Fibroblast of lung (primary cell): ENCODE measurements at regions not wholly inside any gene's neighbourhood (a gene's known extent, or its start where the extent isn't known, plus 50 kb on each side); places are given as distances from the start of the nearest gene placed in this dataset.

ENCODE experiments used
- DNase-seq, 2 donors: peaks; one replicate each; pipeline versions ENCODE4 v3.0.0 to v3.0.0-alpha.2; 2010; ENCODE audit warnings: low read depth in 2 of 2
- H2AFZ ChIP-seq: 2 replicates; pipeline ENCODE4 v1.5.1; 2012; ENCODE audit warnings: low read length, control low read depth, inconsistent platforms
- H3K27ac ChIP-seq: 2 replicates; pipeline ENCODE4 v1.5.1; 2011; ENCODE audit warnings: low read length, control low read depth; ENCODE audit not compliant: insufficient read depth
- H3K27me3 ChIP-seq: 2 replicates; pipeline ENCODE4 v1.5.1; 2011; ENCODE audit warnings: mild to moderate bottlenecking, low read length; ENCODE audit not compliant: control insufficient read depth, insufficient read depth
- H3K36me3 ChIP-seq: 2 replicates; pipeline ENCODE4 v1.5.1; 2011; ENCODE audit warnings: low read length; ENCODE audit not compliant: control insufficient read depth, insufficient read depth
- H3K4me1 ChIP-seq: 2 replicates; pipeline ENCODE4 v1.5.1; 2011; ENCODE audit warnings: low read length; ENCODE audit not compliant: control insufficient read depth, insufficient read depth; ENCODE audit errors: extremely low read depth
- H3K4me2 ChIP-seq: 2 replicates; pipeline ENCODE4 v1.5.1; 2011; ENCODE audit warnings: low read length, control low read depth; ENCODE audit not compliant: insufficient read depth; ENCODE audit errors: extremely low read depth
- H3K4me3 ChIP-seq, 4 experiments: fragments of 200-600 bp in 1 of 4; sonication (generic) in 1 of 4; replicated peaks in 1 of 4; 2 replicates each; pipeline ENCODE4 v1.5.1; 2011 to 2016; ENCODE audit warnings: low read length in 4 of 4, low read depth in 3 of 4, mild to moderate bottlenecking in 3 of 4, control low read depth in 2 of 4, inconsistent platforms in 1 of 4, mixed read lengths in 1 of 4; ENCODE audit not compliant: insufficient read depth in 1 of 4; ENCODE audit errors: control extremely low read depth in 1 of 4
- H3K79me2 ChIP-seq: 2 replicates; pipeline ENCODE4 v1.5.1; 2012; ENCODE audit warnings: mild to moderate bottlenecking, low read length, inconsistent platforms; ENCODE audit not compliant: control insufficient read depth, insufficient read depth
- H3K9ac ChIP-seq: 2 replicates; pipeline ENCODE4 v1.5.1; 2011; ENCODE audit warnings: mild to moderate bottlenecking, low read length, control low read depth; ENCODE audit not compliant: insufficient read depth
- H3K9me3 ChIP-seq: 2 replicates; pipeline ENCODE4 v1.5.1; 2012; ENCODE audit warnings: low read depth, low read length; ENCODE audit not compliant: control insufficient read depth, insufficient read depth
- H4K20me1 ChIP-seq: 2 replicates; pipeline ENCODE4 v1.5.1; 2011; ENCODE audit warnings: low read length; ENCODE audit not compliant: control insufficient read depth, insufficient read depth; ENCODE audit errors: extremely low read depth
- EZH2 ChIP-seq: IDR thresholded peaks from 2 replicates; pipeline ENCODE4 v1.5.1; 2012; ENCODE audit warnings: low read length, control low read depth, mild to moderate bottlenecking; ENCODE audit errors: missing control alignments
- TF ChIP-seq, protein P1 (sequence below), 2 donors: IDR thresholded peaks in 1 of 2; conservative IDR thresholded peaks in 1 of 2; 1 replicate in 1 of 2; 2 replicates in 1 of 2; pipeline ENCODE4 v1.5.1; 2011 to 2012; ENCODE audit warnings: low read length in 2 of 2, control low read depth in 1 of 2, inconsistent platforms in 1 of 2, low read depth in 1 of 2, mild to moderate bottlenecking in 1 of 2

DNA sequence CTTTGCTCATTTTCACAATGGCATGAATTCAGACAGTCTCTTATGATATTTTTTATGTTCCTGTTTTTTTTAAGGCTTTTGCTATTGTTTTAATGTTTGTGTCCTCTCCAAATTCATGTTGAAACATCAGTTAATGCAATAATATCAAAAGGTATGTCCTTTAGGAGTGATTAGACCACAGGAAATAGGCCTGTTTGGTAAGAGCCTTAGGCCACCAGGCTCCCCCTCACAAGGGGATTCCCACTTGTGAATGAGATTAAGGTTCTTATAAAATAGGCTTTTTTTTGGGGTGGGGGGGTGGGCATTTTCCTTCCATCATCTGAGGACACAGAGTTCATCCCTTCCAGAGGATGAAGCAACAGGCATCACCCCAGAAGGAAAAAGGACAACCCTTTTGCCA lies 2074.2 kb upstream of the C9orf72 start:
- H3K4me2 ChIP-seq: no peak overlapping the region
- H3K36me3 ChIP-seq: no peaks in the 10 kb centered on the region
- no peak for DNase-seq
- H3K4me1 ChIP-seq: no peaks in the 10 kb centered on the region
- H3K9me3 ChIP-seq: no peaks in the 10 kb centered on the region
- no peak overlapping the region for H2AFZ ChIP-seq
- H3K27me3 ChIP-seq: no peaks in the 10 kb centered on the region
- no peaks in the 10 kb centered on the region for H4K20me1 ChIP-seq
- no peak overlapping the region for H3K4me3 ChIP-seq
- no peak overlapping the region for H3K9ac ChIP-seq
- TF ChIP-seq, protein P1, sequence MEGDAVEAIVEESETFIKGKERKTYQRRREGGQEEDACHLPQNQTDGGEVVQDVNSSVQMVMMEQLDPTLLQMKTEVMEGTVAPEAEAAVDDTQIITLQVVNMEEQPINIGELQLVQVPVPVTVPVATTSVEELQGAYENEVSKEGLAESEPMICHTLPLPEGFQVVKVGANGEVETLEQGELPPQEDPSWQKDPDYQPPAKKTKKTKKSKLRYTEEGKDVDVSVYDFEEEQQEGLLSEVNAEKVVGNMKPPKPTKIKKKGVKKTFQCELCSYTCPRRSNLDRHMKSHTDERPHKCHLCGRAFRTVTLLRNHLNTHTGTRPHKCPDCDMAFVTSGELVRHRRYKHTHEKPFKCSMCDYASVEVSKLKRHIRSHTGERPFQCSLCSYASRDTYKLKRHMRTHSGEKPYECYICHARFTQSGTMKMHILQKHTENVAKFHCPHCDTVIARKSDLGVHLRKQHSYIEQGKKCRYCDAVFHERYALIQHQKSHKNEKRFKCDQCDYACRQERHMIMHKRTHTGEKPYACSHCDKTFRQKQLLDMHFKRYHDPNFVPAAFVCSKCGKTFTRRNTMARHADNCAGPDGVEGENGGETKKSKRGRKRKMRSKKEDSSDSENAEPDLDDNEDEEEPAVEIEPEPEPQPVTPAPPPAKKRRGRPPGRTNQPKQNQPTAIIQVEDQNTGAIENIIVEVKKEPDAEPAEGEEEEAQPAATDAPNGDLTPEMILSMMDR (conservative IDR thresholded peaks at IDR 0.05 in 1 of 2, IDR thresholded peaks at IDR 0.05 in 1 of 2; ENCODE audit: low read depth in 1 of 2, low read length in 2 of 2): no peak
- no peak for TF ChIP-seq EZH2
- no peak overlapping the region for H3K27ac ChIP-seq
- no peaks in the 10 kb centered on the region for H3K79me2 ChIP-seq

DNA sequence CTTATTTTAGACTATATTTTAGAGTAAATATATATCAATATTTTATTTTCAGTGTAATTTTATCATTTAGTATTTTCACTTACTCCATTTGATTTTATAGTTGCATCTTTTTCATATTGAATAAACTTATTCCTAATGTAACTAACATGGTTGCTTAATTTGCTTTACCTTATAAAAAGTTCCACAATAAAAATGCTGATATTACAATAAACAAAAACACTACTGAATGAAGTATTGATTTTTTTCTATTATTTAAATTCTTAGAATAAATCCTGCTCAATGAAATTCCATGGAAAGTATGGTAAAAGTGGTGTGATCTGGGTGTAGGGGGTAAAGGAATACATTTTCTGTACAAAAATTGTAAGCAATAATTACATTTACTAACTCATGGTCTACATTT lies 2074.9 kb upstream of the C9orf72 start:
- Histone ChIP-seq H3K4me2 (no peak overlapping the region), H3K36me3 (no peaks in the 10 kb centered on the region), H3K27me3 (no peaks in the 10 kb centered on the region), H3K9ac (no peak overlapping the region), H3K4me3 (no peak overlapping the region), H3K79me2 (no peaks in the 10 kb centered on the region), H3K27ac (no peak overlapping the region), H3K9me3 (no peaks in the 10 kb centered on the region), H2AFZ (no peak overlapping the region), H4K20me1 (no peaks in the 10 kb centered on the region), H3K4me1 (no peaks in the 10 kb centered on the region)
- no peak for DNase-seq
- TF ChIP-seq, protein P1 (conservative IDR thresholded peaks at IDR 0.05 in 1 of 2, IDR thresholded peaks at IDR 0.05 in 1 of 2; ENCODE audit: low read depth in 1 of 2, low read length in 2 of 2): no peak
- no peak for TF ChIP-seq EZH2

DNA sequence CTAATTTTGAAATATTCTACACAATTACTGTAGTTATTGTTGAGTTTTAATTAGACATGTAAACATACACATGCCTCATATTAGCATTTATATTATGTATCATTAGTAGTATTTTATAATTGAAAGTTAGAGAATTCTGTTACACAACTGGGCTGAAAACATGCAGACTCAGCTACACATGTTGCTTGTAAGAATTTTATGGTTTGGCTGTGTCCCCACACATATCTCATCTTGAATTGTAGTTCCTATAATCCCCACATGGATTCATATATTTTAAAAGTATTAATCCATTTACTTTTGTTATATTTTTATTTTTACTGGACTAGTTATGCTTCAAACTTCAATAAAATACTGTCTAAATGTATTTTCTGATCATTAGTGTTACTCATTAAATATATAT lies 2075.3 kb upstream of the C9orf72 start:
- Histone ChIP-seq H3K9me3 (no peaks in the 10 kb centered on the region), H3K4me3 (no peak overlapping the region), H2AFZ (no peak overlapping the region), H3K36me3 (no peaks in the 10 kb centered on the region), H3K9ac (no peak overlapping the region), H3K4me2 (no peak overlapping the region), H4K20me1 (no peaks in the 10 kb centered on the region), H3K4me1 (no peaks in the 10 kb centered on the region), H3K27ac (no peak overlapping the region), H3K79me2 (no peaks in the 10 kb centered on the region), H3K27me3 (no peaks in the 10 kb centered on the region)
- no peak for DNase-seq
- TF ChIP-seq, protein P1 (conservative IDR thresholded peaks at IDR 0.05 in 1 of 2, IDR thresholded peaks at IDR 0.05 in 1 of 2; ENCODE audit: low read depth in 1 of 2, low read length in 2 of 2): no peak
- no peak for TF ChIP-seq EZH2
